Muscle of arm (tissue), 1 donor: ENCODE measurements at regions not wholly inside any gene's neighbourhood (a gene's known extent, or its start where the extent isn't known, plus 50 kb on each side); places are given as distances from the start of the nearest gene placed in this dataset.
"Not testable (repeated sequence)": the region's sequence is repeated elsewhere in the genome, so short reads cannot be mapped to it uniquely, and the experiment has no call there.

Experiments
- DNase-seq: peaks from one replicate; pipeline ENCODE4 v3.0.0-alpha.2; 2013

GRCh38 chr2:116133381-116133942 lies 1681.0 kb upstream of the DDX18 start:
- no peak for DNase-seq

GRCh38 chr2:116141891-116142474 lies 1672.5 kb upstream of the DDX18 start:
- no peak for DNase-seq

GRCh38 chr2:116142644-116143227 lies 1671.8 kb upstream of the DDX18 start:
- no peak for DNase-seq

GRCh38 chr2:116145031-116145430 lies 1669.5 kb upstream of the DDX18 start:
- DNase-seq = peak; percentile 2

- DNase-seq = no peak
Observed at GRCh38 chr2:116148361-116148760, 1666.1 kb upstream of the DDX18 start.

- no peak for DNase-seq
Observed at GRCh38 chr2:116153729-116154128, 1660.8 kb upstream of the DDX18 start.

- no peak for DNase-seq
Observed at GRCh38 chr2:116160657-116161056, 1653.8 kb upstream of the DDX18 start.

GRCh38 chr2:116162395-116162794 lies 1652.1 kb upstream of the DDX18 start:
- no peak for DNase-seq

GRCh38 chr2:116167107-116167506 lies 1647.4 kb upstream of the DDX18 start:
- DNase-seq = no peak

- DNase-seq = no peak
Observed at GRCh38 chr2:116180072-116180471, 1634.4 kb upstream of the DDX18 start.

GRCh38 chr2:116190684-116191083 lies 1623.8 kb upstream of the DDX18 start:
- DNase-seq = not testable (repeated sequence)

GRCh38 chr2:116200086-116200485 lies 1614.4 kb upstream of the DDX18 start:
- DNase-seq = no peak

GRCh38 chr2:116211719-116212118 lies 1602.8 kb upstream of the DDX18 start:
- DNase-seq = no peak

GRCh38 chr2:116222793-116223192 lies 1591.7 kb upstream of the DDX18 start:
- DNase-seq = no peak

GRCh38 chr2:116223912-116224311 lies 1590.6 kb upstream of the DDX18 start:
- DNase-seq = no peak

GRCh38 chr2:116224610-116225009 lies 1589.9 kb upstream of the DDX18 start:
- no peak for DNase-seq

GRCh38 chr2:116238511-116238910 lies 1576.0 kb upstream of the DDX18 start:
- DNase-seq = no peak

GRCh38 chr2:116250376-116250775 lies 1564.1 kb upstream of the DDX18 start:
- DNase-seq = no peak

GRCh38 chr2:116264872-116265271 lies 1549.6 kb upstream of the DDX18 start:
- DNase-seq = no peak

- DNase-seq = no peak
Observed at GRCh38 chr2:116269040-116269439, 1545.5 kb upstream of the DDX18 start.

- no peak for DNase-seq
Observed at GRCh38 chr2:116304328-116304727, 1510.2 kb upstream of the DDX18 start.

GRCh38 chr2:116317111-116317510 lies 1497.4 kb upstream of the DDX18 start:
- no peak for DNase-seq

- not testable (repeated sequence) for DNase-seq
Observed at GRCh38 chr2:116318551-116318950, 1495.9 kb upstream of the DDX18 start.

- no peak for DNase-seq
Observed at GRCh38 chr2:116319001-116319400, 1495.5 kb upstream of the DDX18 start.
